Keratinocyte (primary cell): ENCODE measurements at regions not wholly inside any gene's neighbourhood (a gene's known extent, or its start where the extent isn't known, plus 50 kb on each side); places are given as distances from the start of the nearest gene placed in this dataset.
A peak's percentile ranks its signal among the peaks of the same experiment; 100 is the strongest.

Experiments used
- DNase-seq: peaks from one replicate; pipeline ENCODE4 v3.0.0-alpha.2; 2011; ENCODE audit warnings: low read depth, missing footprints, low spot score
- FAIRE-seq: peaks from 2 replicates; lab custom pipeline; 2011; peaks lifted over from hg19 to GRCh38; lab: Jason Lieb, UNC
- H2AFZ ChIP-seq: 2 replicates; pipeline ENCODE4 v1.6.0; 2012; ENCODE audit warnings: low read length, control low read depth, inconsistent platforms; ENCODE audit not compliant: control insufficient read depth
- H3K27ac ChIP-seq: 2 replicates; pipeline ENCODE4 v1.5.1; 2011; ENCODE audit warnings: low read length; ENCODE audit not compliant: control insufficient read depth, insufficient read depth
- H3K27me3 ChIP-seq: 3 replicates; pipeline ENCODE4 v1.6.0; 2011; ENCODE audit warnings: low read length; ENCODE audit not compliant: control insufficient read depth, insufficient read depth; ENCODE audit errors: extremely low read depth
- H3K36me3 ChIP-seq, 2 experiments: 2 replicates in 1 of 2; 3 replicates in 1 of 2; pipeline ENCODE4 v1.5.1; 2011; ENCODE audit warnings: low read length in 2 of 2, mild to moderate bottlenecking in 1 of 2; ENCODE audit not compliant: control insufficient read depth in 2 of 2, insufficient read depth in 2 of 2; ENCODE audit errors: extremely low read depth in 1 of 2
- H3K4me1 ChIP-seq: 3 replicates; pipeline ENCODE4 v1.5.1; 2011; ENCODE audit warnings: low read length; ENCODE audit not compliant: control insufficient read depth, insufficient read depth; ENCODE audit errors: extremely low read depth
- H3K4me2 ChIP-seq: 3 replicates; pipeline ENCODE4 v1.6.0; 2011; ENCODE audit warnings: low read depth, low read length; ENCODE audit not compliant: control insufficient read depth, insufficient read depth; ENCODE audit errors: extremely low read depth
- H3K4me3 ChIP-seq, 3 experiments: fragments of 200-600 bp in 1 of 3; sonication (generic) in 1 of 3; 2 replicates in 2 of 3; 3 replicates in 1 of 3; pipeline ENCODE4 v1.5.1; 2011 to 2016; ENCODE audit warnings: low read length in 3 of 3, mild to moderate bottlenecking in 3 of 3, control low read depth in 2 of 3, inconsistent platforms in 1 of 3, low read depth in 1 of 3, mixed read lengths in 1 of 3, mixed run types in 1 of 3, moderate library complexity in 1 of 3; ENCODE audit not compliant: control insufficient read depth in 2 of 3, insufficient read depth in 2 of 3; ENCODE audit errors: extremely low read depth in 1 of 3
- H3K79me2 ChIP-seq: 2 replicates; pipeline ENCODE4 v1.6.0; 2012; ENCODE audit warnings: low read length; ENCODE audit not compliant: control insufficient read depth, insufficient read depth
- H3K9ac ChIP-seq: 3 replicates; pipeline ENCODE4 v1.6.0; 2011; ENCODE audit warnings: low read length; ENCODE audit not compliant: control insufficient read depth, insufficient read depth; ENCODE audit errors: extremely low read depth
- H3K9me1 ChIP-seq: 3 replicates; pipeline ENCODE4 v1.6.0; 2011; ENCODE audit warnings: low read length; ENCODE audit not compliant: control insufficient read depth, insufficient read depth; ENCODE audit errors: extremely low read depth
- H3K9me3 ChIP-seq: 2 replicates; pipeline ENCODE4 v1.5.1; 2012; ENCODE audit warnings: low read depth, low read length; ENCODE audit not compliant: control insufficient read depth
- H4K20me1 ChIP-seq: 3 replicates; pipeline ENCODE4 v1.6.0; 2011; ENCODE audit warnings: low read length; ENCODE audit not compliant: control insufficient read depth, insufficient read depth; ENCODE audit errors: extremely low read depth
- CTCF ChIP-seq, 3 experiments: IDR thresholded peaks in 1 of 3; conservative IDR thresholded peaks in 1 of 3; optimal IDR thresholded peaks in 1 of 3; 2 replicates in 2 of 3; 3 replicates in 1 of 3; pipeline versions ENCODE3 to v1.5.1; 2011; ENCODE audit warnings: low read length in 3 of 3, mild to moderate bottlenecking in 3 of 3, moderate library complexity in 2 of 3, control low read depth in 1 of 3, inconsistent platforms in 1 of 3; ENCODE audit not compliant: insufficient read depth in 2 of 3; ENCODE audit errors: extremely low read depth in 1 of 3
- EZH2 ChIP-seq: IDR thresholded peaks from one replicate; pipeline ENCODE4 v1.6.1; 2012; ENCODE audit warnings: inconsistent platforms, mild to moderate bottlenecking, low read length, moderate library complexity
- dilution Hi-C: fragments of 300-500 bp; cut with MboI; formaldehyde crosslinking; loops from one replicate; pipeline ENCODE4 v1.7.0; 2020; ENCODE audit warnings: low sequenced_read_pairs; ENCODE audit not compliant: extremely low pct_ligation_motif_present

GRCh38 chr3:102057781-102058421 lies 208.6 kb downstream of the NFKBIZ start:
- Histone ChIP-seq H3K4me1 (peaks cover 12% of the 10 kb centered on the region), H3K27ac (no peak overlapping the region), H4K20me1 (no peaks in the 10 kb centered on the region), H3K9ac (no peak overlapping the region), H3K4me2 (no peak overlapping the region), H2AFZ (no peak overlapping the region), H3K9me3 (no peaks in the 10 kb centered on the region), H3K9me1 (no peaks in the 10 kb centered on the region), H3K27me3 (no peaks in the 10 kb centered on the region), H3K79me2 (no peaks in the 10 kb centered on the region), H3K4me3 (no peak overlapping the region), H3K36me3 (no peaks in the 10 kb centered on the region)
- no peak for TF ChIP-seq EZH2
- TF ChIP-seq CTCF (optimal IDR thresholded peaks at IDR 0.05 in 1 of 3, IDR thresholded peaks at IDR 0.05 in 1 of 3, conservative IDR thresholded peaks at IDR 0.05 in 1 of 3; ENCODE audit: extremely low read depth in 1 of 3, insufficient read depth in 2 of 3, low read length in 3 of 3), result no peak
- dilution Hi-C loops, result no loop called here
- DNase-seq (no peak), FAIRE-seq (peak; percentile 29)

- FAIRE-seq, result no peak
- H3K27ac ChIP-seq, result no peak overlapping the region
- no peak overlapping the region for H3K4me2 ChIP-seq
- no peak for TF ChIP-seq EZH2
- no peak for TF ChIP-seq CTCF (optimal IDR thresholded peaks at IDR 0.05 in 1 of 3, IDR thresholded peaks at IDR 0.05 in 1 of 3, conservative IDR thresholded peaks at IDR 0.05 in 1 of 3; ENCODE audit: extremely low read depth in 1 of 3, insufficient read depth in 2 of 3, low read length in 3 of 3)
- no peaks in the 10 kb centered on the region for H3K79me2 ChIP-seq
- no peak for DNase-seq
- no peaks in the 10 kb centered on the region for H3K36me3 ChIP-seq
- peaks cover 2% of the 10 kb centered on the region for H3K4me1 ChIP-seq
- no peak overlapping the region for H2AFZ ChIP-seq
- H3K9me1 ChIP-seq, result no peaks in the 10 kb centered on the region
- H3K4me3 ChIP-seq, result no peak overlapping the region
- H3K27me3 ChIP-seq, result no peaks in the 10 kb centered on the region
- dilution Hi-C loops, result no loop called here
- H4K20me1 ChIP-seq, result no peaks in the 10 kb centered on the region
- H3K9ac ChIP-seq, result no peak overlapping the region
- H3K9me3 ChIP-seq, result no peaks in the 10 kb centered on the region
Measured at GRCh38 chr3:102059145-102059943, 210.0 kb downstream of the NFKBIZ start.
